ENCODE measurements at regions not wholly inside any gene's neighbourhood (a gene's known extent, or its start where the extent isn't known, plus 50 kb on each side); places are given as distances from the start of the nearest gene placed in this dataset.

DNA sequence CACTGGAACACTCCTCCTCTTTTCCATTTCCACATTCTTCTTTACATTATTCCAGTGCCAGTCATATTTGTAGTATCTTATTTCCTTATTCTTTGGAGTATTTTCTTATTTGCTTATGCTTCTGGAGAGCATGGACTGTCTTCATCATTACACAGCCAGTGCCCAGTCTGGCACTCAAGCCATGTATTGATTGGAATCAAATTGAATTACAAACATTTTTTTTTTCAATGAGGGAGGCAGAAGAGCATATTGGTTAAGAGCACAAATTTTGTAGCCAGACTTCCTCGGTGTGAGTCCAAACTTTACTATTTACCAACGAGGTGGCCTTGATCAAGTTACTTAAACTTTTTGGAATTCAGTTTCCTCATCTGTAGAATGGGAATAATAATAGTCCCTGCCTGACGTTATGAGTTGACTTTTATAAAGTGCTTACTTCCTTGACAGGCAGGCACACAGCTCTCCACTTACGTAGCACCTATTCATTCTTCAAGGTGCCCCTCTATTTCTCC is 186.6 kb upstream of the BCL6 start:
- no peaks in the 10 kb centered on the region for H3K27me3 ChIP-seq (replicated peaks; ENCODE audit: insufficient read depth)
- H3K9me3 ChIP-seq: no peaks in the 10 kb centered on the region
- no peak overlapping the region for H3K4me3 ChIP-seq
- DNase-seq (ENCODE audit: low spot score) (no peak), ATAC-seq (ENCODE audit: insufficient number of reproducible peaks, low FRiP score, low read depth) (no peak)
- no peaks in the 10 kb centered on the region for H3K36me3 ChIP-seq
- TF ChIP-seq, protein P1, sequence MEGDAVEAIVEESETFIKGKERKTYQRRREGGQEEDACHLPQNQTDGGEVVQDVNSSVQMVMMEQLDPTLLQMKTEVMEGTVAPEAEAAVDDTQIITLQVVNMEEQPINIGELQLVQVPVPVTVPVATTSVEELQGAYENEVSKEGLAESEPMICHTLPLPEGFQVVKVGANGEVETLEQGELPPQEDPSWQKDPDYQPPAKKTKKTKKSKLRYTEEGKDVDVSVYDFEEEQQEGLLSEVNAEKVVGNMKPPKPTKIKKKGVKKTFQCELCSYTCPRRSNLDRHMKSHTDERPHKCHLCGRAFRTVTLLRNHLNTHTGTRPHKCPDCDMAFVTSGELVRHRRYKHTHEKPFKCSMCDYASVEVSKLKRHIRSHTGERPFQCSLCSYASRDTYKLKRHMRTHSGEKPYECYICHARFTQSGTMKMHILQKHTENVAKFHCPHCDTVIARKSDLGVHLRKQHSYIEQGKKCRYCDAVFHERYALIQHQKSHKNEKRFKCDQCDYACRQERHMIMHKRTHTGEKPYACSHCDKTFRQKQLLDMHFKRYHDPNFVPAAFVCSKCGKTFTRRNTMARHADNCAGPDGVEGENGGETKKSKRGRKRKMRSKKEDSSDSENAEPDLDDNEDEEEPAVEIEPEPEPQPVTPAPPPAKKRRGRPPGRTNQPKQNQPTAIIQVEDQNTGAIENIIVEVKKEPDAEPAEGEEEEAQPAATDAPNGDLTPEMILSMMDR (IDR thresholded peaks at IDR 0.05): no peak
- H3K4me1 ChIP-seq (ENCODE audit: control insufficient read depth in 1 of 2, low read depth in 2 of 2): peaks cover 0 to 6% of the 10 kb centered on the region in 2 donors
- no peak overlapping the region for H3K27ac ChIP-seq

DNA sequence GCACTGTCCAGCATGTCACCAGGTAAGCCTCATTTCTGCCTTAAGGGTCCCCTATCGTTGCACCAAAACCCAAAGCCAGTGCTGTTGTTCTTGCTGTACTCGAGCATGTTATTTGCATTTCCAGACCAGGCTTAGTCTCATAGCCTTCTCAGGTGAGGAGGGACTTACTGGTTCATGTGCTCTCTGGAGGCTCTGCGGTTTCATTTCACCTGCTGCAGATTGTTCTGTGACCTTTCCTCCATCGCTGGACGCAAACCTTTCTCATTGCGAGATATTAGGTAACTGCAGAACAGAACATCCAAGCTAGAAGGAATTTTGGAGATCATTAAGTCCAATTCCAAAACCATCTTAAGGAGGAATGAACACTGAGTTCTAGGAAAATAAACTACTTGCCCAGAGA is 187.3 kb upstream of the BCL6 start:
- no peaks in the 10 kb centered on the region for H3K27me3 ChIP-seq (replicated peaks; ENCODE audit: insufficient read depth)
- no peaks in the 10 kb centered on the region for H3K36me3 ChIP-seq
- TF ChIP-seq, protein P1 (IDR thresholded peaks at IDR 0.05): no peak
- H3K9me3 ChIP-seq: no peaks in the 10 kb centered on the region
- H3K4me1 ChIP-seq (ENCODE audit: control insufficient read depth in 1 of 2, low read depth in 2 of 2): peaks cover 0 to 6% of the 10 kb centered on the region in 2 donors
- no peak overlapping the region for H3K4me3 ChIP-seq
- ATAC-seq (ENCODE audit: insufficient number of reproducible peaks, low FRiP score, low read depth): no peak
- no peak overlapping the region for H3K27ac ChIP-seq
- DNase-seq (ENCODE audit: low spot score): no peak

DNA sequence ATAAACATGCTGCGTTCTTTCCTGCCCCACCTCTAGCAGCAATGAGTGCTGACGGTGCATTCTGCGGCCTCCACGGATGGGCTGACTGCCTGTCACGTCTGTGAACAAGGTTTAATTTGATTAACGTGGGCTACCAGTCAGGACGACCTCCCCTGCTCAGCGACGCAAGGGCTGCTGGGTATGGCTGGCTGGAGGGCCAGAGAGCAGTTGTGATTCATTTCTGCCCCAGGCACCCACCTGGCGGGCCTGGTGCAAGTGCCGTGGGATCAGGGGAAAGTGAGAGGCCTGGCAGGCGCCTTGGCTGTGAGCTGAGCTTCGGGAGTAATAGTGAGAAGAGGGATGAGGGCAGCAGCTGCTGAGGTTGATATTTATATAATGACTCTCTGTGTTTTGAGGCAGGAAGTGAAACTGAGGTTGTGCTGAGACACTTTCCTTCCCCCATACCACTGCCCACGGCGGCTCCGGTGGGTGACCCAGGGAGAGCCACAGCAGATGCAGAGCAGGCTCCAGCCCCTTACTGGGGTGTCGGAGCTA is 190.4 kb upstream of the BCL6 start:
- Histone ChIP-seq H3K27me3 (replicated peaks; ENCODE audit: insufficient read depth) (no peaks in the 10 kb centered on the region), H3K4me1 (ENCODE audit: control insufficient read depth in 1 of 2, low read depth in 2 of 2) (peaks cover 0 to 6% of the 10 kb centered on the region in 2 donors), H3K36me3 (no peaks in the 10 kb centered on the region), H3K4me3 (no peak overlapping the region), H3K9me3 (no peaks in the 10 kb centered on the region), H3K27ac (no peak overlapping the region)
- DNase-seq (ENCODE audit: low spot score) (no peak), ATAC-seq (ENCODE audit: insufficient number of reproducible peaks, low FRiP score, low read depth) (no peak)
- TF ChIP-seq, protein P1 (IDR thresholded peaks at IDR 0.05): no peak

DNA sequence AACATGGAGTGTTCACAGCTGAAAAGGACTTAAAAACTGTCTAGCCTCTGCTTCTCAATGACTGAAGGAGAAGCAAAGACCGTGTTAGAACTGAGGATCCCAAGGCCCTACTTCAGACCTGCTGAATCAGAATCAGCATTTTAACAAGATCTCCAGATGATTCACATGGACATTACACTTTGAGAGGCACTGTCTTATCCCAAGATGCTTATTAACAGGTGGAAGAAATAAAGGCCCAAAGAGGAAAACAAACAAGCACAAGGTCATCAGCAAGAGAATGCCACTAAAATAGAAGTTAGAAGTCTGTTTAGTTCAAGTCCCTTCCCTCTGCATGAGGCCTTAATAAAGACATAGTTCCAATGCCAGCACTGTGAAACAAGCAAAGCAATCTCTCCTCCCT is 191.4 kb upstream of the BCL6 start:
- Histone ChIP-seq H3K27me3 (replicated peaks; ENCODE audit: insufficient read depth) (no peaks in the 10 kb centered on the region), H3K9me3 (no peaks in the 10 kb centered on the region)

DNA sequence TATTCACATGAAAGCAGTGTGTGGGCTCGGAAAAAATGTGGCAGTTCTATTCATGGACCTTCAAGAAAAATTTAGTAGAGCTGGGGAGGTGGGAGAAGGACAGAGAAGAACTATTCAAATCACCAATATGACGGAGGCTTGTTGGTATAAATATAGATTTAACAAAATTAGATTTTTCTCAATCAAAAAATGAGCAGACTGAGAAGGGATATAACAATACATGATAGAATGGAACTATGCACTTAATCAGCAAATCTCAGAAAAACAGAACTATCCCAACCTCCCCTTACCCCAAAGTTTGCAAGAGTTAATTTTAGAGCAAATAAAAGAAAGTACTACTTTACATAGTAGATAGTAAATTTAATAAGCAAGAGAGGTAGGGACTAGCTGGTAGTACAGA is 194.6 kb upstream of the BCL6 start:
- no peaks in the 10 kb centered on the region for H3K4me1 ChIP-seq (ENCODE audit: control insufficient read depth in 1 of 2, low read depth in 2 of 2)
- no peak for DNase-seq (ENCODE audit: low spot score)

More for the DNA sequence above, 191.4 kb upstream of the BCL6 start:
- DNase-seq (ENCODE audit: low spot score) (no peak), ATAC-seq (ENCODE audit: insufficient number of reproducible peaks, low FRiP score, low read depth) (no peak)
- Histone ChIP-seq H3K36me3 (no peaks in the 10 kb centered on the region), H3K4me3 (no peak overlapping the region), H3K27ac (no peak overlapping the region), H3K4me1 (ENCODE audit: control insufficient read depth in 1 of 2, low read depth in 2 of 2) (no peaks in the 10 kb centered on the region)
- TF ChIP-seq, protein P1 (IDR thresholded peaks at IDR 0.05): no peak

More for the DNA sequence above, 194.6 kb upstream of the BCL6 start:
- Histone ChIP-seq H3K4me3 (no peak overlapping the region), H3K27me3 (replicated peaks; ENCODE audit: insufficient read depth) (no peaks in the 10 kb centered on the region), H3K9me3 (no peaks in the 10 kb centered on the region), H3K36me3 (no peaks in the 10 kb centered on the region), H3K27ac (no peak overlapping the region)
- TF ChIP-seq, protein P1 (IDR thresholded peaks at IDR 0.05): no peak
- no peak for ATAC-seq (ENCODE audit: insufficient number of reproducible peaks, low FRiP score, low read depth)
